Fibroblast of lung (primary cell): ENCODE measurements at regions not wholly inside any gene's neighbourhood (a gene's known extent, or its start where the extent isn't known, plus 50 kb on each side); places are given as distances from the start of the nearest gene placed in this dataset.

ENCODE experiments used
- DNase-seq, 2 donors: peaks; one replicate each; pipeline versions ENCODE4 v3.0.0 to v3.0.0-alpha.2; 2010; ENCODE audit warnings: low read depth in 2 of 2
- H2AFZ ChIP-seq: 2 replicates; pipeline ENCODE4 v1.5.1; 2012; ENCODE audit warnings: low read length, control low read depth, inconsistent platforms
- H3K27ac ChIP-seq: 2 replicates; pipeline ENCODE4 v1.5.1; 2011; ENCODE audit warnings: low read length, control low read depth; ENCODE audit not compliant: insufficient read depth
- H3K27me3 ChIP-seq: 2 replicates; pipeline ENCODE4 v1.5.1; 2011; ENCODE audit warnings: mild to moderate bottlenecking, low read length; ENCODE audit not compliant: control insufficient read depth, insufficient read depth
- H3K36me3 ChIP-seq: 2 replicates; pipeline ENCODE4 v1.5.1; 2011; ENCODE audit warnings: low read length; ENCODE audit not compliant: control insufficient read depth, insufficient read depth
- H3K4me1 ChIP-seq: 2 replicates; pipeline ENCODE4 v1.5.1; 2011; ENCODE audit warnings: low read length; ENCODE audit not compliant: control insufficient read depth, insufficient read depth; ENCODE audit errors: extremely low read depth
- H3K4me2 ChIP-seq: 2 replicates; pipeline ENCODE4 v1.5.1; 2011; ENCODE audit warnings: low read length, control low read depth; ENCODE audit not compliant: insufficient read depth; ENCODE audit errors: extremely low read depth
- H3K4me3 ChIP-seq, 4 experiments: fragments of 200-600 bp in 1 of 4; sonication (generic) in 1 of 4; replicated peaks in 1 of 4; 2 replicates each; pipeline ENCODE4 v1.5.1; 2011 to 2016; ENCODE audit warnings: low read length in 4 of 4, low read depth in 3 of 4, mild to moderate bottlenecking in 3 of 4, control low read depth in 2 of 4, inconsistent platforms in 1 of 4, mixed read lengths in 1 of 4; ENCODE audit not compliant: insufficient read depth in 1 of 4; ENCODE audit errors: control extremely low read depth in 1 of 4
- H3K79me2 ChIP-seq: 2 replicates; pipeline ENCODE4 v1.5.1; 2012; ENCODE audit warnings: mild to moderate bottlenecking, low read length, inconsistent platforms; ENCODE audit not compliant: control insufficient read depth, insufficient read depth
- H3K9ac ChIP-seq: 2 replicates; pipeline ENCODE4 v1.5.1; 2011; ENCODE audit warnings: mild to moderate bottlenecking, low read length, control low read depth; ENCODE audit not compliant: insufficient read depth
- H3K9me3 ChIP-seq: 2 replicates; pipeline ENCODE4 v1.5.1; 2012; ENCODE audit warnings: low read depth, low read length; ENCODE audit not compliant: control insufficient read depth, insufficient read depth
- H4K20me1 ChIP-seq: 2 replicates; pipeline ENCODE4 v1.5.1; 2011; ENCODE audit warnings: low read length; ENCODE audit not compliant: control insufficient read depth, insufficient read depth; ENCODE audit errors: extremely low read depth
- EZH2 ChIP-seq: IDR thresholded peaks from 2 replicates; pipeline ENCODE4 v1.5.1; 2012; ENCODE audit warnings: low read length, control low read depth, mild to moderate bottlenecking; ENCODE audit errors: missing control alignments
- TF ChIP-seq, protein P1 (sequence below), 2 donors: IDR thresholded peaks in 1 of 2; conservative IDR thresholded peaks in 1 of 2; 1 replicate in 1 of 2; 2 replicates in 1 of 2; pipeline ENCODE4 v1.5.1; 2011 to 2012; ENCODE audit warnings: low read length in 2 of 2, control low read depth in 1 of 2, inconsistent platforms in 1 of 2, low read depth in 1 of 2, mild to moderate bottlenecking in 1 of 2

DNA sequence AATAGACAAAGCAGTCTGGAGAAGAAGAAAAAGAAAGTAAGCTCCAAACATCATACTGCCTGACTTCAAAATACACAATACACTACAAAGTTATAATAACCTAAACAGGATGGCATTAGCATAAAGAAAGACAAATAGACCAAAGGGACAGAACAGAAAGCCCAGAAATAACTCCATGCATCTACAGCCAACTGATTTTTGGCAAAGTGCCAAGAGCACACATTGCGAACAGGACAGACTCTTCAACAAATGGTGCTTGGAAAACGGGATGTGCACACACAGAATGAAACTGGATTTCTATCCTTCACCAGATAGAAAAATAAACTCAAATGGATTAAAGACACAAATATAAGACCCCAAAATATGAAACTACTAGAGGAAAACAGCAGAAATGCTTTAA, 66.6 kb upstream of the SPATA31E1 start:
- no peak overlapping the region for H3K4me3 ChIP-seq
- no peaks in the 10 kb centered on the region for H3K4me1 ChIP-seq
- TF ChIP-seq EZH2 = no peak
- H3K79me2 ChIP-seq = no peaks in the 10 kb centered on the region
- H2AFZ ChIP-seq = no peak overlapping the region
- H3K36me3 ChIP-seq = no peaks in the 10 kb centered on the region
- H3K4me2 ChIP-seq = no peak overlapping the region
- no peaks in the 10 kb centered on the region for H3K9me3 ChIP-seq
- DNase-seq = peak; percentile 21 to 51
- H4K20me1 ChIP-seq = no peaks in the 10 kb centered on the region
- no peak overlapping the region for H3K9ac ChIP-seq
- no peaks in the 10 kb centered on the region for H3K27me3 ChIP-seq
- H3K27ac ChIP-seq = no peak overlapping the region

DNA sequence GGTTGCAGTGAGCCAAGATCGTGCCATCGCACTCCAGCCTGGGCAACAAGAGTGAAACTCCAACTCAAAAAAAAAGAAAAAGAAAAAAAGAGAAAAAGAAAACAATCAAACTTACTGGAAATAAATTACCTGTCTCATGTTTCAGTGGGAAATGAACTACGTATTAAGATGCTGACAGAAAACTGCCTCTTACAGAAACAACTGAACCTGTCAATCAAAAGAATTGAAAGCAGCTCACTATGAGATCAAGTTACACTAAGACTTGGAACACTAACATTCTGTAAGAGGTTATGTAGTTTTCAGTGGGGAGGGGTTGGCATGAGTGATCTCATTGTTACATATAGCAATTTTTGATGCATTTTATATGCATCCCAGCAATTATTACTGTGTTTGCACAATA, 64.4 kb upstream of the SPATA31E1 start:
- H3K27me3 ChIP-seq = no peaks in the 10 kb centered on the region
- no peaks in the 10 kb centered on the region for H3K36me3 ChIP-seq
- no peaks in the 10 kb centered on the region for H3K79me2 ChIP-seq
- no peak overlapping the region for H3K9ac ChIP-seq
- H4K20me1 ChIP-seq = no peaks in the 10 kb centered on the region
- no peak overlapping the region for H3K4me3 ChIP-seq
- no peak for TF ChIP-seq EZH2
- TF ChIP-seq, protein P1, sequence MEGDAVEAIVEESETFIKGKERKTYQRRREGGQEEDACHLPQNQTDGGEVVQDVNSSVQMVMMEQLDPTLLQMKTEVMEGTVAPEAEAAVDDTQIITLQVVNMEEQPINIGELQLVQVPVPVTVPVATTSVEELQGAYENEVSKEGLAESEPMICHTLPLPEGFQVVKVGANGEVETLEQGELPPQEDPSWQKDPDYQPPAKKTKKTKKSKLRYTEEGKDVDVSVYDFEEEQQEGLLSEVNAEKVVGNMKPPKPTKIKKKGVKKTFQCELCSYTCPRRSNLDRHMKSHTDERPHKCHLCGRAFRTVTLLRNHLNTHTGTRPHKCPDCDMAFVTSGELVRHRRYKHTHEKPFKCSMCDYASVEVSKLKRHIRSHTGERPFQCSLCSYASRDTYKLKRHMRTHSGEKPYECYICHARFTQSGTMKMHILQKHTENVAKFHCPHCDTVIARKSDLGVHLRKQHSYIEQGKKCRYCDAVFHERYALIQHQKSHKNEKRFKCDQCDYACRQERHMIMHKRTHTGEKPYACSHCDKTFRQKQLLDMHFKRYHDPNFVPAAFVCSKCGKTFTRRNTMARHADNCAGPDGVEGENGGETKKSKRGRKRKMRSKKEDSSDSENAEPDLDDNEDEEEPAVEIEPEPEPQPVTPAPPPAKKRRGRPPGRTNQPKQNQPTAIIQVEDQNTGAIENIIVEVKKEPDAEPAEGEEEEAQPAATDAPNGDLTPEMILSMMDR (conservative IDR thresholded peaks at IDR 0.05 in 1 of 2, IDR thresholded peaks at IDR 0.05 in 1 of 2; ENCODE audit: low read depth in 1 of 2, low read length in 2 of 2) = no peak
- no peak overlapping the region for H2AFZ ChIP-seq
- no peak overlapping the region for H3K4me2 ChIP-seq
- H3K9me3 ChIP-seq = no peaks in the 10 kb centered on the region
- no peak for DNase-seq
- no peak overlapping the region for H3K27ac ChIP-seq
- H3K4me1 ChIP-seq = no peaks in the 10 kb centered on the region

DNA sequence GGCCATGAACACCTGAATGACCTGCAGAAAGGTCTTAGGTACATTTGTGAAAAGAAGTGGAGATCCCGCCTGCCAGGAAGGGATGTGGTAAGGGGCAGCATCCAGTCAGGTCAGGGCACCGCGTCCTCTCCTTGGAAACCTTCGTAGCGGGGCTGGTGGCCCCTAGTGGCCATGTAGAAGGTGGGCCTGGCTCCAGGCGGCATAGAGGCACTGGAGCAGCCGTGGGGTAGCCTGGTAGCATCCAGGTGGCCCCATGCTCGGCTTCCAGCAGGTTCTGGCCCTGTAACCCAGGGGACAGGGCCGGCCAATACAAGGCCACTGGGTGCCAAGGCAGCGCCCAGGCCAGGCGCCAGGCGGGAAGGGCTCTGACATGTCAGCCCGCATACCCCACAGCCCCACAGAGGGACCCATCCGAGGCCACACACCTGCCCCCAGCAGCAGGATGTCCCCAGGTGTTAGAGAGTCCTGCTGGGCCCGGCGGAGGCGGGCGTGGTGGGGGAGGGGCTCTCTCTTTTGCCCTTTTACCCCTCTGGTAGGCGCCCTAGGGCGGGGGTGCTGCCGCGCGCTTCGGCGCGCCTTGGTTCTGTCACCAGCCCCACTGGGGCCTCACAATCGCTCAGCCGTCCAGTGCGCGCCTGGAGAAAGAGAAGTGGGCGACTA, 58.3 kb upstream of the SPATA31E1 start:
- Histone ChIP-seq H3K27ac (no peak overlapping the region), H3K9ac (no peak overlapping the region), H4K20me1 (no peaks in the 10 kb centered on the region), H3K36me3 (no peaks in the 10 kb centered on the region), H3K27me3 (no peaks in the 10 kb centered on the region), H3K9me3 (no peaks in the 10 kb centered on the region), H3K4me2 (no peak overlapping the region), H3K4me1 (no peaks in the 10 kb centered on the region), H3K79me2 (no peaks in the 10 kb centered on the region), H2AFZ (no peak overlapping the region), H3K4me3 (no peak overlapping the region)
- DNase-seq = no peak
- TF ChIP-seq, protein P1 (conservative IDR thresholded peaks at IDR 0.05 in 1 of 2, IDR thresholded peaks at IDR 0.05 in 1 of 2; ENCODE audit: low read depth in 1 of 2, low read length in 2 of 2) = no peak
- no peak for TF ChIP-seq EZH2
